Kidney epithelial cell (primary cell): ENCODE measurements at regions not wholly inside any gene's neighbourhood (a gene's known extent, or its start where the extent isn't known, plus 50 kb on each side); places are given as distances from the start of the nearest gene placed in this dataset.
"Not testable (repeated sequence)": the region's sequence is repeated elsewhere in the genome, so short reads cannot be mapped to it uniquely, and the experiment has no call there.

ENCODE experiments used
- DNase-seq: peaks from one replicate; pipeline ENCODE4 v3.0.0-alpha.2; 2010; ENCODE audit warnings: low read depth
- H3K27me3 ChIP-seq: 2 replicates; pipeline ENCODE4 v1.6.0; 2011; ENCODE audit warnings: low read length; ENCODE audit not compliant: control insufficient read depth, insufficient read depth
- H3K36me3 ChIP-seq: 2 replicates; pipeline ENCODE4 v1.5.1; 2011; ENCODE audit warnings: low read length; ENCODE audit not compliant: control insufficient read depth, insufficient read depth
- H3K4me3 ChIP-seq: 2 replicates; pipeline ENCODE4 v1.5.1; 2011; ENCODE audit warnings: low read depth, mild to moderate bottlenecking, control low read depth, low read length
- CTCF ChIP-seq: IDR thresholded peaks from 2 replicates; pipeline ENCODE4 v1.5.1; 2011; ENCODE audit warnings: mild to moderate bottlenecking, moderate library complexity, low read length, control low read depth, inconsistent platforms; ENCODE audit not compliant: insufficient read depth, poor library complexity, severe bottlenecking

- DNase-seq, result no peak
- H3K36me3 ChIP-seq, result no peaks in the 10 kb centered on the region
- TF ChIP-seq CTCF, result no peak
- H3K27me3 ChIP-seq, result no peaks in the 10 kb centered on the region
- H3K4me3 ChIP-seq, result no peak overlapping the region
Observed at GRCh38 chr10:61021926-61022325, 77.9 kb upstream of the RHOBTB1 start.

GRCh38 chr10:61020420-61021158 is 76.6 kb upstream of the RHOBTB1 start:
- H3K27me3 ChIP-seq, result no peaks in the 10 kb centered on the region
- TF ChIP-seq CTCF, result no peak
- H3K4me3 ChIP-seq, result no peak overlapping the region

GRCh38 chr10:61018146-61018545 is 74.2 kb upstream of the RHOBTB1 start:
- Histone ChIP-seq H3K27me3 (no peaks in the 10 kb centered on the region), H3K36me3 (no peaks in the 10 kb centered on the region), H3K4me3 (no peak overlapping the region)
- no peak for TF ChIP-seq CTCF
- DNase-seq, result no peak

More at GRCh38 chr10:61020420-61021158, 76.6 kb upstream of the RHOBTB1 start:
- H3K36me3 ChIP-seq, result no peaks in the 10 kb centered on the region
- DNase-seq, result no peak

GRCh38 chr10:61016630-61017029 is 72.6 kb upstream of the RHOBTB1 start:
- TF ChIP-seq CTCF, result no peak
- no peaks in the 10 kb centered on the region for H3K36me3 ChIP-seq
- no peak for DNase-seq
- H3K4me3 ChIP-seq, result no peak overlapping the region
- H3K27me3 ChIP-seq, result no peaks in the 10 kb centered on the region

- H3K4me3 ChIP-seq, result no peak overlapping the region
- H3K36me3 ChIP-seq, result no peaks in the 10 kb centered on the region
- no peaks in the 10 kb centered on the region for H3K27me3 ChIP-seq
- DNase-seq, result no peak
- no peak for TF ChIP-seq CTCF
Observed at GRCh38 chr10:61016007-61016406, 72.0 kb upstream of the RHOBTB1 start.

GRCh38 chr10:61010863-61011262 is 66.9 kb upstream of the RHOBTB1 start:
- no peaks in the 10 kb centered on the region for H3K36me3 ChIP-seq
- no peak for TF ChIP-seq CTCF
- no peak overlapping the region for H3K4me3 ChIP-seq
- no peaks in the 10 kb centered on the region for H3K27me3 ChIP-seq
- no peak for DNase-seq

GRCh38 chr10:61003069-61003468 is 59.1 kb upstream of the RHOBTB1 start:
- DNase-seq, H3K4me3 ChIP-seq, H3K27me3 ChIP-seq, H3K36me3 ChIP-seq: not testable (repeated sequence)
